BJ (cell line): ENCODE measurements at regions not wholly inside any gene's neighbourhood (a gene's known extent, or its start where the extent isn't known, plus 50 kb on each side); places are given as distances from the start of the nearest gene placed in this dataset.

Source experiments
- CTCF ChIA-PET: fragments of 350-600 bp; formaldehyde crosslinking; extraction: SDS; loops from one replicate; lab custom pipeline; 2021; ENCODE audit warnings: antibody characterized with exemption, inconsistent platforms; lab: Yijun Ruan, JAX
- POLR2A ChIA-PET: fragments of 300-600 bp; sonication (Branson Sonifier 250); formaldehyde crosslinking; extraction: SDS; loops from one replicate; lab custom pipeline; 2021; ENCODE audit warnings: antibody characterized with exemption; lab: Charles Lee
- DNase-seq: peaks from one replicate; pipeline ENCODE4 v3.0.0-alpha.2; 2011; ENCODE audit warnings: low read depth
- H3K27me3 ChIP-seq: 2 replicates; pipeline ENCODE4 v1.6.0; 2011; ENCODE audit warnings: low read length; ENCODE audit not compliant: control insufficient read depth, insufficient read depth
- H3K36me3 ChIP-seq: 2 replicates; pipeline ENCODE4 v1.5.1; 2011; ENCODE audit warnings: low read length; ENCODE audit not compliant: control insufficient read depth, insufficient read depth
- H3K4me3 ChIP-seq: 2 replicates; pipeline ENCODE4 v1.5.1; 2011; ENCODE audit warnings: low read depth, mild to moderate bottlenecking, control low read depth, low read length
- CTCF ChIP-seq: IDR thresholded peaks from 2 replicates; pipeline ENCODE4 v1.5.1; 2011; ENCODE audit warnings: low read depth, mild to moderate bottlenecking, control low read depth, inconsistent platforms, low read length, moderate library complexity; ENCODE audit not compliant: insufficient read depth

GRCh38 chr3:135499426-135499825, 466.1 kb upstream of the PPP2R3A start:
- POLR2A ChIA-PET, result no interaction called here
- TF ChIP-seq CTCF, result no peak
- Histone ChIP-seq H3K36me3 (no peaks in the 10 kb centered on the region), H3K27me3 (no peaks in the 10 kb centered on the region; the same call in 1 of the 2 replicates), H3K4me3 (no peak overlapping the region)
- DNase-seq, result no peak
- CTCF ChIA-PET, result no interaction called here

- Histone ChIP-seq H3K4me3 (no peak overlapping the region), H3K36me3 (no peaks in the 10 kb centered on the region), H3K27me3 (no peaks in the 10 kb centered on the region; the same call in 1 of the 2 replicates)
- no peak for TF ChIP-seq CTCF
- POLR2A ChIA-PET, result no interaction called here
- DNase-seq, result no peak
- CTCF ChIA-PET, result no interaction called here
These were observed 465.5 kb upstream of the PPP2R3A start for GRCh38 chr3:135500034-135500433.

GRCh38 chr3:135503065-135503759, 462.3 kb upstream of the PPP2R3A start:
- H3K4me3 ChIP-seq, result no peak overlapping the region
- POLR2A ChIA-PET, result no interaction called here
- CTCF ChIA-PET, result interaction anchor here (0.6 to 5.3 kb wide), 15 partner anchors 10 to 903 kb away, joined by 3 to 78 read pairs (median 6); partner anchors contain the start of gene EPHB1
- TF ChIP-seq CTCF, result no peak
- H3K27me3 ChIP-seq, result no peaks in the 10 kb centered on the region; the same call in 1 of the 2 replicates
- H3K36me3 ChIP-seq, result no peaks in the 10 kb centered on the region
- no peak for DNase-seq

GRCh38 chr3:135503760-135504686, 461.5 kb upstream of the PPP2R3A start:
- H3K4me3 ChIP-seq, result no peak overlapping the region
- ChIA-PET POLR2A (no interaction called here), CTCF (interaction anchor here (0.7 to 5.3 kb wide), 20 partner anchors 9 to 910 kb away, joined by 3 to 78 read pairs (median 4); partner anchors contain the start of gene EPHB1)
- DNase-seq, result peak; percentile 9
- peak; percentile 85 for TF ChIP-seq CTCF
- H3K27me3 ChIP-seq, result no peaks in the 10 kb centered on the region; the same call in 1 of the 2 replicates
- H3K36me3 ChIP-seq, result no peaks in the 10 kb centered on the region
